Left renal cortex interstitium (tissue), 4 donors: ENCODE measurements at regions not wholly inside any gene's neighbourhood (a gene's known extent, or its start where the extent isn't known, plus 50 kb on each side); places are given as distances from the start of the nearest gene placed in this dataset.

ENCODE experiments used
- DNase-seq, 4 donors: peaks; one replicate each; pipeline ENCODE4 v3.0.0-alpha.2; 2013; ENCODE audit warnings: low read depth in 4 of 4, low spot score in 2 of 4, missing footprints in 1 of 4

GRCh38 chrX:25067271-25068172 lies 51.8 kb upstream of the ARX start:
- no peak for DNase-seq

- DNase-seq = no peak
Measured at GRCh38 chrX:25066131-25066530, 50.4 kb upstream of the ARX start.
